Activated CD4-positive, alpha-beta memory T cell treated with anti-CD3 and anti-CD28 coated beads, Interleukin-2, amount 10 ng/mL, durations not matched to agents 7 days and 5 days (primary cell): ENCODE measurements at regions not wholly inside any gene's neighbourhood (a gene's known extent, or its start where the extent isn't known, plus 50 kb on each side); places are given as distances from the start of the nearest gene placed in this dataset.
"Not testable (repeated sequence)": the region's sequence is repeated elsewhere in the genome, so short reads cannot be mapped to it uniquely, and the experiment has no call there.

ENCODE experiments used
- CTCF ChIA-PET: fragments of 350-600 bp; sonication (Branson Sonifier 250); formaldehyde crosslinking; loops from one replicate; lab custom pipeline; 2021; ENCODE audit warnings: antibody characterized with exemption, inconsistent platforms; lab: Charles Lee
- POLR2A ChIA-PET: fragments of 350-600 bp; sonication (Branson Sonifier 250); formaldehyde crosslinking; loops from one replicate; lab custom pipeline; 2021; ENCODE audit warnings: antibody characterized with exemption; lab: Charles Lee
- DNase-seq: peaks from one replicate; pipeline ENCODE4 v3.0.0-alpha.2; 2020
- H3K27ac Mint-ChIP-seq: one replicate; pipeline ENCODE4 v1.8.0; 2021; ENCODE audit warnings: mild to moderate bottlenecking, mixed read lengths
- H3K27me3 Mint-ChIP-seq: one replicate; pipeline ENCODE4 v1.8.0; 2021; ENCODE audit warnings: mixed read lengths
- H3K36me3 Mint-ChIP-seq: one replicate; pipeline ENCODE4 v1.8.0; 2021; ENCODE audit warnings: low read depth, mixed read lengths
- H3K4me1 Mint-ChIP-seq: one replicate; pipeline ENCODE4 v1.8.0; 2021; ENCODE audit warnings: mixed read lengths
- H3K4me3 Mint-ChIP-seq: one replicate; pipeline ENCODE4 v1.8.0; 2021; ENCODE audit warnings: mild to moderate bottlenecking, mixed read lengths
- H3K9me3 Mint-ChIP-seq: one replicate; pipeline ENCODE4 v1.8.0; 2021; ENCODE audit warnings: mixed read lengths

GRCh38 chr5:136754216-136754615 lies 388.9 kb upstream of the TRPC7 start:
- ChIA-PET POLR2A (no interaction called here), CTCF (no interaction called here)
- Mint-ChIP-seq H3K27me3 (no peaks in the 10 kb centered on the region), H3K36me3 (no peaks in the 10 kb centered on the region), H3K4me1 (no peaks in the 10 kb centered on the region), H3K27ac (no peak overlapping the region), H3K9me3 (no peaks in the 10 kb centered on the region), H3K4me3 (no peak overlapping the region)
- DNase-seq, result no peak

- no peak for DNase-seq
- no peaks in the 10 kb centered on the region for H3K36me3 Mint-ChIP-seq
- no peaks in the 10 kb centered on the region for H3K4me1 Mint-ChIP-seq
- CTCF ChIA-PET, result no interaction called here
- POLR2A ChIA-PET, result no interaction called here
- no peak overlapping the region for H3K27ac Mint-ChIP-seq
- no peak overlapping the region for H3K4me3 Mint-ChIP-seq
- no peaks in the 10 kb centered on the region for H3K27me3 Mint-ChIP-seq
- no peaks in the 10 kb centered on the region for H3K9me3 Mint-ChIP-seq
These were observed 385.0 kb upstream of the TRPC7 start for GRCh38 chr5:136750224-136750862.

GRCh38 chr5:136749016-136749415 lies 383.7 kb upstream of the TRPC7 start:
- H3K27ac Mint-ChIP-seq, result no peak overlapping the region
- CTCF ChIA-PET, result no interaction called here
- H3K9me3 Mint-ChIP-seq, result peaks cover 3% of the 10 kb centered on the region
- no peaks in the 10 kb centered on the region for H3K27me3 Mint-ChIP-seq
- no peak overlapping the region for H3K4me3 Mint-ChIP-seq
- H3K4me1 Mint-ChIP-seq, result no peaks in the 10 kb centered on the region
- no peaks in the 10 kb centered on the region for H3K36me3 Mint-ChIP-seq
- DNase-seq, result no peak
- POLR2A ChIA-PET, result no interaction called here

- POLR2A ChIA-PET, result no interaction called here
- CTCF ChIA-PET, result no interaction called here
These were observed 377.7 kb upstream of the TRPC7 start for GRCh38 chr5:136743052-136743451.

GRCh38 chr5:136740228-136740627 lies 374.9 kb upstream of the TRPC7 start:
- POLR2A ChIA-PET, result no interaction called here
- DNase-seq, result no peak
- Mint-ChIP-seq H3K4me1 (no peaks in the 10 kb centered on the region), H3K27me3 (no peaks in the 10 kb centered on the region), H3K27ac (no peak overlapping the region), H3K36me3 (no peaks in the 10 kb centered on the region), H3K4me3 (no peak overlapping the region), H3K9me3 (peaks cover 24% of the 10 kb centered on the region)
- CTCF ChIA-PET, result no interaction called here

More at GRCh38 chr5:136743052-136743451, 377.7 kb upstream of the TRPC7 start:
- Mint-ChIP-seq H3K4me1 (no peaks in the 10 kb centered on the region), H3K4me3 (no peak overlapping the region), H3K9me3 (peaks cover 22% of the 10 kb centered on the region), H3K36me3 (no peaks in the 10 kb centered on the region), H3K27ac (no peak overlapping the region), H3K27me3 (no peaks in the 10 kb centered on the region)
- no peak for DNase-seq

- peaks cover 21% of the 10 kb centered on the region for H3K9me3 Mint-ChIP-seq
- H3K36me3 Mint-ChIP-seq, POLR2A ChIA-PET, H3K4me1 Mint-ChIP-seq, H3K27ac Mint-ChIP-seq, H3K27me3 Mint-ChIP-seq, H3K4me3 Mint-ChIP-seq, CTCF ChIA-PET, DNase-seq: not testable (repeated sequence)
These were observed 373.9 kb upstream of the TRPC7 start for GRCh38 chr5:136739271-136739670.

GRCh38 chr5:136738829-136739228 lies 373.5 kb upstream of the TRPC7 start:
- DNase-seq, result no peak
- CTCF ChIA-PET, result no interaction called here
- Mint-ChIP-seq H3K27ac (no peak overlapping the region), H3K27me3 (no peaks in the 10 kb centered on the region), H3K36me3 (no peaks in the 10 kb centered on the region), H3K4me3 (no peak overlapping the region), H3K9me3 (peaks cover 21% of the 10 kb centered on the region), H3K4me1 (no peaks in the 10 kb centered on the region)
- POLR2A ChIA-PET, result no interaction called here

GRCh38 chr5:136736021-136736420 lies 370.7 kb upstream of the TRPC7 start:
- H3K4me3 Mint-ChIP-seq, result no peak overlapping the region
- ChIA-PET POLR2A (no interaction called here), CTCF (no interaction called here)
- no peak overlapping the region for H3K27ac Mint-ChIP-seq
- H3K4me1 Mint-ChIP-seq, result no peaks in the 10 kb centered on the region
- DNase-seq, result no peak
- no peaks in the 10 kb centered on the region for H3K27me3 Mint-ChIP-seq
- peaks cover 10% of the 10 kb centered on the region for H3K9me3 Mint-ChIP-seq
- H3K36me3 Mint-ChIP-seq, result no peaks in the 10 kb centered on the region

- CTCF ChIA-PET, H3K36me3 Mint-ChIP-seq, POLR2A ChIA-PET, DNase-seq, H3K27ac Mint-ChIP-seq, H3K27me3 Mint-ChIP-seq, H3K4me3 Mint-ChIP-seq, H3K4me1 Mint-ChIP-seq: not testable (repeated sequence)
- H3K9me3 Mint-ChIP-seq, result peaks cover 10% of the 10 kb centered on the region
These were observed 370.3 kb upstream of the TRPC7 start for GRCh38 chr5:136735611-136736010.

GRCh38 chr5:136734628-136735027 lies 369.3 kb upstream of the TRPC7 start:
- H3K36me3 Mint-ChIP-seq, result no peaks in the 10 kb centered on the region
- ChIA-PET CTCF (no interaction called here), POLR2A (no interaction called here)
- H3K9me3 Mint-ChIP-seq, result peaks cover 12% of the 10 kb centered on the region
- DNase-seq, result no peak
- no peak overlapping the region for H3K4me3 Mint-ChIP-seq
- H3K27me3 Mint-ChIP-seq, result no peaks in the 10 kb centered on the region
- no peaks in the 10 kb centered on the region for H3K4me1 Mint-ChIP-seq
- H3K27ac Mint-ChIP-seq, result no peak overlapping the region

GRCh38 chr5:136732751-136733150 lies 367.4 kb upstream of the TRPC7 start:
- ChIA-PET CTCF (no interaction called here), POLR2A (no interaction called here)
- H3K4me3 Mint-ChIP-seq, result no peak overlapping the region
- peaks cover 2% of the 10 kb centered on the region for H3K9me3 Mint-ChIP-seq
- no peaks in the 10 kb centered on the region for H3K4me1 Mint-ChIP-seq
- H3K27me3 Mint-ChIP-seq, result no peaks in the 10 kb centered on the region
- DNase-seq, result no peak
- H3K27ac Mint-ChIP-seq, result no peak overlapping the region
- no peaks in the 10 kb centered on the region for H3K36me3 Mint-ChIP-seq

GRCh38 chr5:136731241-136731900 lies 366.0 kb upstream of the TRPC7 start:
- Mint-ChIP-seq H3K27me3 (no peaks in the 10 kb centered on the region), H3K9me3 (peaks cover 2% of the 10 kb centered on the region), H3K27ac (no peak overlapping the region), H3K4me1 (no peaks in the 10 kb centered on the region), H3K4me3 (no peak overlapping the region), H3K36me3 (no peaks in the 10 kb centered on the region)
- POLR2A ChIA-PET, result no interaction called here
- DNase-seq, result no peak
- CTCF ChIA-PET, result no interaction called here

GRCh38 chr5:136730426-136730825 lies 365.1 kb upstream of the TRPC7 start:
- Mint-ChIP-seq H3K36me3 (no peaks in the 10 kb centered on the region), H3K4me3 (no peak overlapping the region)

GRCh38 chr5:136729901-136730355 lies 364.6 kb upstream of the TRPC7 start:
- CTCF ChIA-PET, result no interaction called here
- Mint-ChIP-seq H3K27me3 (no peaks in the 10 kb centered on the region), H3K4me1 (no peaks in the 10 kb centered on the region), H3K9me3 (peaks cover 2% of the 10 kb centered on the region), H3K27ac (no peak overlapping the region), H3K4me3 (no peak overlapping the region), H3K36me3 (no peaks in the 10 kb centered on the region)
- POLR2A ChIA-PET, result no interaction called here
- no peak for DNase-seq

More at GRCh38 chr5:136730426-136730825, 365.1 kb upstream of the TRPC7 start:
- H3K4me1 Mint-ChIP-seq, result no peaks in the 10 kb centered on the region
- no peak overlapping the region for H3K27ac Mint-ChIP-seq
- no peaks in the 10 kb centered on the region for H3K27me3 Mint-ChIP-seq
- no peak for DNase-seq
- CTCF ChIA-PET, result no interaction called here
- peaks cover 2% of the 10 kb centered on the region for H3K9me3 Mint-ChIP-seq
- POLR2A ChIA-PET, result no interaction called here
